Neural crest cell (in vitro differentiated cells): ENCODE measurements at regions not wholly inside any gene's neighbourhood (a gene's known extent, or its start where the extent isn't known, plus 50 kb on each side); places are given as distances from the start of the nearest gene placed in this dataset.

Source experiments
- DNase-seq: peaks from one replicate; pipeline ENCODE4 v3.0.0; 2021; ENCODE audit warnings: low read depth, mixed read lengths, low spot score
- H3K27ac Mint-ChIP-seq: one replicate; pipeline ENCODE4 v1.8.0; 2021; ENCODE audit warnings: mild to moderate bottlenecking, mixed read lengths; ENCODE audit not compliant: unreplicated experiment
- H3K27me3 Mint-ChIP-seq: 2 replicates; pipeline ENCODE4 v1.8.0; 2021; ENCODE audit warnings: low read depth, mild to moderate bottlenecking, mixed read lengths
- H3K36me3 Mint-ChIP-seq: 2 replicates; pipeline ENCODE4 v1.8.0; 2021; ENCODE audit warnings: low read depth, mild to moderate bottlenecking, mixed read lengths
- H3K4me1 Mint-ChIP-seq: 2 replicates; pipeline ENCODE4 v1.8.0; 2021; ENCODE audit warnings: mixed read lengths
- H3K4me3 Mint-ChIP-seq: one replicate; pipeline ENCODE4 v1.8.0; 2021; ENCODE audit warnings: mild to moderate bottlenecking, mixed read lengths
- H3K9me3 Mint-ChIP-seq: 2 replicates; pipeline ENCODE4 v1.8.0; 2021; ENCODE audit warnings: mixed read lengths
- CTCF ChIP-seq: fragments of 200-600 bp; sonication (generic); conservative IDR thresholded peaks from 2 replicates; pipeline ENCODE4 v1.5.0; 2021; ENCODE audit warnings: antibody characterized with exemption, mild to moderate bottlenecking

DNA sequence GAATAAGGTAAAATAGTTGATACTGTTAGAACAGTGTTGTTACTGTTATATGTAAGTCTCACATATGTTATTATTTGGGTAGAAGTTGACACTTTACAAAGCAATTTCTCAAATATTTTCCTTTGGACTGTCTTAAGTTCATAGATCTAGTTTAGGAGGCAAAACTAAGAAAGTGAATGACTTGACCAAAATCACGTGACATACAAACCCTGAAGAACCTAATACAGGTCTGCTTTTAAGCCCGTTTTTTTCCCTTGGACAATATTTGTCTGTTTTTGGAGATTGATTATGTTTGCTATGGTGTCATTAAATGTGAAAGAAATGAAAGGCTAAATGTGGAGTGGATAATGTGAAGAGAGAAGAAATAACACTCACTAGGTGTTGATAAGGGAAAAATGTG, 644.9 kb upstream of the PITX2 start:
- H3K9me3 Mint-ChIP-seq, result no peaks in the 10 kb centered on the region
- H3K36me3 Mint-ChIP-seq, result no peaks in the 10 kb centered on the region
- TF ChIP-seq CTCF, result no peak

DNA sequence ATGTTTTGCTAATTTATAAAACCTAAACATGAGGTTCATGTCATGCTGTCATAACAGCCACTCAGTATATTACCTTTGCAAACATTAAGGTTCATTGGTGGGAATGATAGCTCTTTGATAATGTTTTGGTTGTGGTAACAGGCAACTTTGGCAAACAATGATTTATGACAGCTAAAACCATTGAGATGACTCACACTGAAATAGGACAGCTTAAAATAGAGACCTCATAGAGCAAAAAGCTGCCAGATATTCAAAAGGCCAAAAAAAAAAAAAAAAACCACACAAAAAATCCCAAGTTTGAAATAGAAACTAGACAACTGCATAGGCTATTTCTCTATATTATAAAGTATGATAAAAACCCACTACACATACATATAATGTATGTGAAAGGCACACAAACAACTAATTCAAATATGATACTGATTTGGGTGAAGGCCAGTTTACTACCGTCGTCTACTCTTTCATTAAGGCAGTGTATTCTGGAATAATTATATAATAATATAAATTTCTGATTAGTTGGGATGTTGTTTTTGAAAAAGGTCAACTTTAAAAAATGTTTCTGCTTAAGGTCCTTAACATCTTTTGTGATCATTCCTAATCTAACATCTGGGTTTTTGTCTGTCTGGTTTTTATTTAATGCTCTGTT, 646.0 kb upstream of the PITX2 start:
- Mint-ChIP-seq H3K27ac (no peak overlapping the region), H3K36me3 (no peaks in the 10 kb centered on the region), H3K4me3 (no peak overlapping the region), H3K4me1 (no peaks in the 10 kb centered on the region), H3K27me3 (peaks cover 9% of the 10 kb centered on the region), H3K9me3 (no peaks in the 10 kb centered on the region)
- no peak for DNase-seq
- no peak for TF ChIP-seq CTCF

More for the DNA sequence above, 644.9 kb upstream of the PITX2 start:
- Mint-ChIP-seq H3K4me1 (no peaks in the 10 kb centered on the region), H3K27ac (no peak overlapping the region), H3K4me3 (no peak overlapping the region), H3K27me3 (peaks cover 11% of the 10 kb centered on the region)
- DNase-seq, result no peak

DNA sequence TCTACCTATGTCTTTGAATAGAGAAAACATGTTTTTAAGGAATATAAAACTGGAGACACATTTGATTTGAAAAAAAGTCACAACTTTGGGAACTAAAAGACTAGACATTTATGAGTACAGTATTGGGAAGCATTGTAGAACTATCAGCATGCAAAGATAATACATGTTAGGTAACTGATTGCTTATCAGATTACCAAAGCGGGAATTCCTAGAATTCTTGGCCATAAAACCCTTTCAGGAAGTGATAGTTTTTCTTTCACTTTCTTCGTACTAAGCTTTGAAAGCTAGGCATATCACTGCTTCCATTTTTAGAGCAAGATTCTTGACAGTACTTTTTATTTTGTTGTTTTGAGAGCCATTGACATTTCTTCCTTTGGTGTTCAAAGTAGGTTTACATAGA, 646.6 kb upstream of the PITX2 start:
- Mint-ChIP-seq H3K27ac (no peak overlapping the region), H3K27me3 (peaks cover 10% of the 10 kb centered on the region), H3K4me3 (no peak overlapping the region), H3K36me3 (no peaks in the 10 kb centered on the region), H3K9me3 (no peaks in the 10 kb centered on the region), H3K4me1 (no peaks in the 10 kb centered on the region)
- no peak for DNase-seq
- TF ChIP-seq CTCF, result no peak

- no peak overlapping the region for H3K4me3 Mint-ChIP-seq
- H3K4me1 Mint-ChIP-seq, result no peaks in the 10 kb centered on the region
- TF ChIP-seq CTCF, result no peak
- H3K27ac Mint-ChIP-seq, result no peak overlapping the region
- no peak for DNase-seq
- H3K9me3 Mint-ChIP-seq, result no peaks in the 10 kb centered on the region
- H3K36me3 Mint-ChIP-seq, result no peaks in the 10 kb centered on the region
- peaks cover 41% of the 10 kb centered on the region for H3K27me3 Mint-ChIP-seq
Measured at GRCh38 chr4:111274060-111274459, 651.2 kb upstream of the PITX2 start.

DNA sequence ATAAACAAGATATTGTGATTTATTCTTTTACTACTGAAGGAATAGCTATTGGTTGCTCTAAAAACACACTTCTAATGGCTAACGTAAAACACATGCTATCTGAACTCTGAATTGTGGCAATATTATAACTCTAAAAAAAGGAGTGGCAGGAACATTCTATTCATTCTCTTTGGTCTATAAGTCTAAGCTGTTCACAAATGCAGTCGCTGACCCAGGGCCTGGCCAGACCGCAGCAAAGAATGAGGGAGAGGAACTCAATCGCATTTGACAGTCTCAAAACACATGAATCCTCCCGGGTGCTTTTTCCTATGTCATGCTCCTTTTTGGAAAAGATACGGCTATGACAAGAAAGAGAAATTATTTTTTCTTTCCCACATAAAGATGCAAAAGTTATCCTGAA, 651.6 kb upstream of the PITX2 start:
- Mint-ChIP-seq H3K27ac (no peak overlapping the region), H3K27me3 (peaks cover 42% of the 10 kb centered on the region), H3K4me3 (no peak overlapping the region), H3K36me3 (no peaks in the 10 kb centered on the region), H3K4me1 (no peaks in the 10 kb centered on the region), H3K9me3 (no peaks in the 10 kb centered on the region)
- DNase-seq, result no peak
- TF ChIP-seq CTCF, result no peak
